ENCODE measurements at regions not wholly inside any gene's neighbourhood (a gene's known extent, or its start where the extent isn't known, plus 50 kb on each side); places are given as distances from the start of the nearest gene placed in this dataset.

DNA sequence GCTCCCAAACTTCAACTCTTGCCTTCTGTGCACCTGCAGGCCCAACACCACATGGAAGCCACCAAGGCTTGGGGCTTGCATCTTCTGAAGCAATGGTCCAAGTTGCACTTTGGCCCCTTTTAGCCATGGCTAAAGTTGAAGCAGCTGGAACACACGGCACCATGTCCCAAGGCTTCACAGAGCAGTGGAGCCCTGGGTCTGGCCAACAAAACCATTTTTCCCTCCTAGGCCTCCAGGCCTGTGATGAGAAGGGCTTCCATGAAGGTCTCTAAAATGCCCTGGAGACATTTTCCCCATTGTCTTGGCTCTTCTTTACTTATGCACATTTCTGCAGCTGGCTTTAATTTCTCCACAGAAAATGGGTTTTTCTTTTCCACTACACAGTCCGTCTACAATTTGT, 61.3 kb upstream of the CYSLTR1 start:
- TF ChIP-seq, protein P1, sequence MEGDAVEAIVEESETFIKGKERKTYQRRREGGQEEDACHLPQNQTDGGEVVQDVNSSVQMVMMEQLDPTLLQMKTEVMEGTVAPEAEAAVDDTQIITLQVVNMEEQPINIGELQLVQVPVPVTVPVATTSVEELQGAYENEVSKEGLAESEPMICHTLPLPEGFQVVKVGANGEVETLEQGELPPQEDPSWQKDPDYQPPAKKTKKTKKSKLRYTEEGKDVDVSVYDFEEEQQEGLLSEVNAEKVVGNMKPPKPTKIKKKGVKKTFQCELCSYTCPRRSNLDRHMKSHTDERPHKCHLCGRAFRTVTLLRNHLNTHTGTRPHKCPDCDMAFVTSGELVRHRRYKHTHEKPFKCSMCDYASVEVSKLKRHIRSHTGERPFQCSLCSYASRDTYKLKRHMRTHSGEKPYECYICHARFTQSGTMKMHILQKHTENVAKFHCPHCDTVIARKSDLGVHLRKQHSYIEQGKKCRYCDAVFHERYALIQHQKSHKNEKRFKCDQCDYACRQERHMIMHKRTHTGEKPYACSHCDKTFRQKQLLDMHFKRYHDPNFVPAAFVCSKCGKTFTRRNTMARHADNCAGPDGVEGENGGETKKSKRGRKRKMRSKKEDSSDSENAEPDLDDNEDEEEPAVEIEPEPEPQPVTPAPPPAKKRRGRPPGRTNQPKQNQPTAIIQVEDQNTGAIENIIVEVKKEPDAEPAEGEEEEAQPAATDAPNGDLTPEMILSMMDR (IDR thresholded peaks at IDR 0.05) = no peak
- no peak for TF ChIP-seq POLR2A (IDR thresholded peaks at IDR 0.05)
- no peak for TF ChIP-seq POLR2AphosphoS5 (IDR thresholded peaks at IDR 0.05)

Data from prostate gland (tissue), 2 donors.